Thyroid gland (tissue), 4 donors: ENCODE measurements at regions not wholly inside any gene's neighbourhood (a gene's known extent, or its start where the extent isn't known, plus 50 kb on each side); places are given as distances from the start of the nearest gene placed in this dataset.

Experiments used
- DNase-seq, 2 donors: peaks; one replicate each; pipeline ENCODE4 v3.0.0-alpha.2; 2019
- H3K27ac ChIP-seq, 3 donors: fragments of 200-600 bp; sonication (generic); 1 replicate in 2 of 3; 2 replicates in 1 of 3; pipeline ENCODE4 v1.5.1; 2016 to 2019; ENCODE audit warnings: mild to moderate bottlenecking in 1 of 3, moderate library complexity in 1 of 3
- H3K27me3 ChIP-seq: fragments of 200-600 bp; sonication (generic); one replicate; pipeline ENCODE4 v1.5.1; 2019
- H3K36me3 ChIP-seq, 2 donors: fragments of 200-600 bp; sonication (generic); one replicate each; pipeline ENCODE4 v1.5.1; 2016 to 2019
- H3K4me1 ChIP-seq, 2 donors: fragments of 200-600 bp; sonication (generic); one replicate each; pipeline ENCODE4 v1.5.1; 2017 to 2019
- H3K4me3 ChIP-seq, 3 donors: fragments of 200-600 bp; sonication (generic); replicated peaks in 1 of 3; 1 replicate in 2 of 3; 2 replicates in 1 of 3; pipeline ENCODE4 v1.5.1; 2016; ENCODE audit warnings: mild to moderate bottlenecking in 1 of 3
- H3K9me3 ChIP-seq: fragments of 200-600 bp; sonication (generic); one replicate; pipeline ENCODE4 v1.5.1; 2017
- CTCF ChIP-seq, 6 experiments: fragments of 200-600 bp in 3 of 6; fragments of 450-650 bp in 3 of 6; sonication (generic) in 3 of 6; IDR thresholded peaks; one replicate each; pipeline ENCODE4 v1.5.1; 2016 to 2019; ENCODE audit warnings: antibody characterized with exemption in 6 of 6, mild to moderate bottlenecking in 2 of 6, inconsistent platforms in 1 of 6, moderate library complexity in 1 of 6
- POLR2A ChIP-seq, 2 donors: fragments of 450-650 bp; IDR thresholded peaks; one replicate each; pipeline ENCODE4 v1.6.1; 2017; ENCODE audit warnings: antibody characterized with exemption in 2 of 2, mild to moderate bottlenecking in 2 of 2, moderate library complexity in 1 of 2
- WGBS, 2 donors: methylation state at CpG; one replicate each; pipeline ENCODE4 v1.1.5; 2017; 5-methylcytosine and 5-hydroxymethylcytosine counted together
- intact Hi-C: fragments of 100-400 bp; cut with DNase I; formaldehyde crosslinking; loops from one replicate; pipeline ENCODE4 v1.15.1; 2023

DNA sequence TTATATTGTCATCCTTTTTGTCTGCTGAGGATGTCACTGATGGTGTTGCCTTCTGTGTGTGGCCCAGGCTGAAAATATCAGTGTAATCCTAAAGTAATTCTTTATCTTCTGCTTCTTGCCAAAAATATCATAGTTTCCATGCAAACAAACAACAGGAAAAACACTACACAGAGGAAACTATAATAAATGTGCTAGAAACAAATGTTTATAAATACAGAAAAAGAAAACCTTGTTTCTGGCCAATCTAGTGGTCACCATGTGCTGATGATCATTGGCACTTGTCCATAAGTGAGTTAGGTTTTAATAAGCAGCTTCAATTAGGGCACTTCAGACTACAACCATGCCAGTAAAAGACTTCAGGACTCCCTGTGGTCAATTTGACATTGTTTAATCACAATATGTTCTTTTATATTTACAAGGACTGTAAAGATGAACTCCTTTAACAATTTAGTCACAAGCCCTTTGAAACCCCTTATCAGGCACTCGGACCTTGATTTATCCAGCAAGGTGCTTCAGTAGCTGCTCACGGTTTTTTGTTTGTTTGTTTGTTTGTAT lies 124.8 kb downstream of the TMTC3 start:
- Histone ChIP-seq H3K27me3 (no peaks in the 10 kb centered on the region), H3K27ac (no peak overlapping the region), H3K4me1 (no peaks in the 10 kb centered on the region), H3K9me3 (no peaks in the 10 kb centered on the region), H3K36me3 (no peaks in the 10 kb centered on the region), H3K4me3 (no peak overlapping the region)
- TF ChIP-seq POLR2A (IDR thresholded peaks at IDR 0.05) (no peak), CTCF (IDR thresholded peaks at IDR 0.05) (no peak)
- DNase-seq, result no peak
- intact Hi-C loops, result no loop called here
- 37 to 51% methylated on average over 2 of the region's 2 CpGs for WGBS, 2 donors

DNA sequence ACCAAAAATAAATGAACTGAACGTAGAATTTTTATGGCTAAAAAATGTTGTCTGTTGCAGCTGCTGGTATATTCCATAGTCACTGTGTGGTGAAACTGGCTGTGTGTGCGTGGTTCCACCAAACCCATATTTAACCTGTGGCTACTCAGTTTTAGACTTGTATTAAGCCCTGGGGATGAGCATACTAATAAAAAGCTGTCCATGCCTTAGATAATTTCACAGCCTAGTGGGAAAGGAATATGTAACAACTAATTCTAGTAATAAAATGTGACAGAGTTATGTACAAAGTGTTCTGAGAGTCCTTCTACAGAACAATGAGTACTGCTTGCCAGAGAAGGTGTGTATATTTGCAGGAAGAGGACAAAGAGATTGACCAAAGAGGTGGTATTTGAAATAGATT lies 125.5 kb downstream of the TMTC3 start:
- H3K27ac ChIP-seq, result no peak overlapping the region
- no peaks in the 10 kb centered on the region for H3K36me3 ChIP-seq
- TF ChIP-seq CTCF (IDR thresholded peaks at IDR 0.05) (no peak), POLR2A (IDR thresholded peaks at IDR 0.05) (no peak)
- no peaks in the 10 kb centered on the region for H3K4me1 ChIP-seq
- no peak for DNase-seq
- WGBS, 2 donors, result 80 to 86% methylated on average over 2 of the region's 2 CpGs
- intact Hi-C loops, result no loop called here
- H3K27me3 ChIP-seq, result no peaks in the 10 kb centered on the region
- H3K4me3 ChIP-seq, result no peak overlapping the region
- no peaks in the 10 kb centered on the region for H3K9me3 ChIP-seq

DNA sequence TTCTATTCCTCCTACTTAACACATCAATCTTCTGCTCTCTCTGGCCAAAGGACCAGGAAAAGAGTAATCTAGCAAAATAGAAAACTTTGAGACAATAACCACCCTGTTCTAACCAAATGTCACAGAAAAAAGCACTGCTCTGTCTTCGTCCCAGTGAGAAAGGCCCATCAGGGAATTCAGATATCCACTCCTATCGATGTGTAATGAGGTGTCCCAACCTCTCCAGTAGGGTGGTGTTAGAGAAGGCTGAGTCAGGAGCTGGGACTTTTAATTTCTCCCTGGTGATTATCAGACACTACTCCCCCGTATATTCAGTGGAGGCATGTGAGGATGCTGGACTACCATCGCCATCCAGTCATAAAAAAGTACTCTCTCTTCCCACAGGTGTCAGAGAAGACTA lies 130.3 kb downstream of the TMTC3 start:
- H3K9me3 ChIP-seq, result no peaks in the 10 kb centered on the region
- H3K27me3 ChIP-seq, result no peaks in the 10 kb centered on the region
- WGBS, 2 donors, result 84 to 92% methylated on average over 4 of the region's 4 CpGs
- H3K4me3 ChIP-seq, result no peak overlapping the region
- no peak overlapping the region for H3K27ac ChIP-seq
- no peak for DNase-seq
- H3K36me3 ChIP-seq, result no peaks in the 10 kb centered on the region
- TF ChIP-seq CTCF (IDR thresholded peaks at IDR 0.05) (no peak), POLR2A (IDR thresholded peaks at IDR 0.05) (no peak)
- H3K4me1 ChIP-seq, result no peaks in the 10 kb centered on the region
- intact Hi-C loops, result no loop called here

DNA sequence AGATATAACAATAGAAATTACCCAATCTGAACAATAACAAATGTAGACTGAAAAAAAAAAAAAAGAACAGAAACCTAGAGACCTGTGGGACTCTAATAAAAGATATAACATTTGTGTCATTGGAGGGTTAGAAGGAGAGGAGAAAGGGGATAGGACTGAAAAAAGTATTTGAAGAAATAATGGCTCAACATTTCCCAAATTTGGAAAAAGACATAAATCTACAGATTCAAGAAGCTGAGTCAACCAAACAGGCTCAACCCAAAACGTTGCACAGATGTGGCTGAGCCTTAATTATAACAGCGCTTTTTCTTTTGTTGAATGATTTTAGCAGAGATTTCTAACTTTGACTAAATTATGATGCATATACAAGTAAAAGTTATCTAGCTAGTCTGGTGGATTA lies 131.3 kb downstream of the TMTC3 start:
- Histone ChIP-seq H3K27me3 (no peaks in the 10 kb centered on the region), H3K36me3 (no peaks in the 10 kb centered on the region), H3K27ac (no peak overlapping the region), H3K4me1 (no peaks in the 10 kb centered on the region), H3K4me3 (no peak overlapping the region), H3K9me3 (no peaks in the 10 kb centered on the region)
- TF ChIP-seq POLR2A (IDR thresholded peaks at IDR 0.05), result no peak
- no peak for TF ChIP-seq CTCF (IDR thresholded peaks at IDR 0.05)
- 91 to 92% methylated on average over 2 of the region's 2 CpGs for WGBS, 2 donors
- no peak for DNase-seq
- intact Hi-C loops, result no loop called here

- H3K4me3 ChIP-seq, result no peak overlapping the region
- intact Hi-C loops, result no loop called here
- no peaks in the 10 kb centered on the region for H3K4me1 ChIP-seq
- H3K27ac ChIP-seq, result no peak overlapping the region
- no peaks in the 10 kb centered on the region for H3K9me3 ChIP-seq
- no peak for DNase-seq
- H3K27me3 ChIP-seq, result no peaks in the 10 kb centered on the region
- TF ChIP-seq CTCF (IDR thresholded peaks at IDR 0.05) (no peak), POLR2A (IDR thresholded peaks at IDR 0.05) (no peak)
- no peaks in the 10 kb centered on the region for H3K36me3 ChIP-seq
- WGBS, 2 donors, result 63 to 64% methylated on average over 2 of the region's 2 CpGs
Observed at GRCh38 chr12:88273875-88274274, 131.8 kb downstream of the TMTC3 start.
